Right renal cortex interstitium (tissue), 3 donors: ENCODE measurements at regions not wholly inside any gene's neighbourhood (a gene's known extent, or its start where the extent isn't known, plus 50 kb on each side); places are given as distances from the start of the nearest gene placed in this dataset.

Source experiments
- DNase-seq, 3 donors: peaks; one replicate each; pipeline ENCODE4 v3.0.0-alpha.2; 2013; ENCODE audit warnings: low read depth in 3 of 3, low spot score in 2 of 3

GRCh38 chr20:10919396-10920140 is 245.8 kb upstream of the JAG1 start:
- no peak for DNase-seq

- DNase-seq = no peak
These were observed 246.6 kb upstream of the JAG1 start for GRCh38 chr20:10920396-10920795.

- no peak for DNase-seq
These were observed 247.8 kb upstream of the JAG1 start for GRCh38 chr20:10921491-10922010.

- DNase-seq = no peak
These were observed 248.7 kb upstream of the JAG1 start for GRCh38 chr20:10922506-10922905.

- DNase-seq = no peak
These were observed 249.1 kb upstream of the JAG1 start for GRCh38 chr20:10922941-10923340.

GRCh38 chr20:10924644-10925201 is 250.9 kb upstream of the JAG1 start:
- no peak for DNase-seq

GRCh38 chr20:10925767-10926166 is 252.0 kb upstream of the JAG1 start:
- DNase-seq = no peak

GRCh38 chr20:10927011-10927583 is 253.3 kb upstream of the JAG1 start:
- no peak for DNase-seq

GRCh38 chr20:10927936-10928840 is 254.4 kb upstream of the JAG1 start:
- no peak for DNase-seq

- no peak for DNase-seq
These were observed 255.1 kb upstream of the JAG1 start for GRCh38 chr20:10928841-10929421.

GRCh38 chr20:10935658-10936402 is 262.0 kb upstream of the JAG1 start:
- DNase-seq = no peak

- DNase-seq = no peak
These were observed 263.0 kb upstream of the JAG1 start for GRCh38 chr20:10936786-10937185.

- no peak for DNase-seq
These were observed 265.6 kb upstream of the JAG1 start for GRCh38 chr20:10939331-10939941.

GRCh38 chr20:10940941-10941340 is 267.1 kb upstream of the JAG1 start:
- DNase-seq = no peak

- DNase-seq = no peak
These were observed 270.0 kb upstream of the JAG1 start for GRCh38 chr20:10943686-10944265.

- DNase-seq = no peak
These were observed 272.5 kb upstream of the JAG1 start for GRCh38 chr20:10946124-10946880.

- DNase-seq = no peak
These were observed 273.9 kb upstream of the JAG1 start for GRCh38 chr20:10947726-10948125.
